HepG2 (cell line): ENCODE measurements at regions not wholly inside any gene's neighbourhood (a gene's known extent, or its start where the extent isn't known, plus 50 kb on each side); places are given as distances from the start of the nearest gene placed in this dataset.

Experiments used
- ATAC-seq: fragments of 200-7000 bp; cut with Tn5 transposase; 3 replicates; pipeline ENCODE4 v1.9.1; 2020; ENCODE audit warnings: mild to moderate bottlenecking, moderate library complexity
- BruUV-seq: library from RNA; stranded (reverse); fragments of 400-500 nt; replicated peaks from 2 replicates; lab custom pipeline; 2021; lab: Mats Ljungman, UMichigan
- CTCF ChIA-PET: fragments of 300-600 bp; formaldehyde crosslinking; extraction: SDS; loops from one replicate; lab custom pipeline; 2021; ENCODE audit warnings: low total read pairs, inconsistent platforms, low intra/inter-chr PET ratio; lab: Yijun Ruan, JAX
- POLR2A ChIA-PET: fragments of 350-600 bp; sonication (Branson Sonifier 250); formaldehyde crosslinking; loops from one replicate; lab custom pipeline; 2020; ENCODE audit warnings: antibody characterized with exemption, inconsistent platforms; lab: Yijun Ruan, JAX
- DNase-seq: peaks from one replicate; pipeline ENCODE4 v3.0.0-alpha.2; 2015; ENCODE audit warnings: low spot score
- FAIRE-seq: peaks from 3 replicates; lab custom pipeline; 2011; peaks lifted over from hg19 to GRCh38; lab: Jason Lieb, UNC
- H2AFZ ChIP-seq: one replicate; pipeline ENCODE4 v1.6.1; 2011; ENCODE audit warnings: low read length, inconsistent platforms
- H3K27ac ChIP-seq: fragments of 300-600 bp; 3 replicates; pipeline ENCODE4 v1.8.0; 2011; ENCODE audit warnings: mixed run types, mild to moderate bottlenecking, mixed read lengths, low read length, inconsistent platforms; ENCODE audit not compliant: insufficient read depth; ENCODE audit errors: extremely low read length
- H3K27me3 ChIP-seq, 2 experiments: fragments of 200-600 bp in 1 of 2; 2 replicates in 1 of 2; 3 replicates in 1 of 2; pipeline versions ENCODE4 v1.6.0 to v1.8.0; 2011; ENCODE audit warnings: low read length in 2 of 2, mild to moderate bottlenecking in 2 of 2, moderate library complexity in 2 of 2, inconsistent platforms in 1 of 2; ENCODE audit not compliant: insufficient read depth in 2 of 2, control insufficient read depth in 1 of 2
- H3K36me3 ChIP-seq, 2 experiments: fragments of 200-600 bp in 1 of 2; replicated peaks in 1 of 2; 2 replicates in 1 of 2; 3 replicates in 1 of 2; pipeline versions ENCODE4 v1.5.1 to v1.8.0; 2011; ENCODE audit warnings: low read length in 2 of 2, inconsistent platforms in 1 of 2; ENCODE audit not compliant: insufficient read depth in 2 of 2, control insufficient read depth in 1 of 2
- H3K4me1 ChIP-seq: 2 replicates; pipeline ENCODE4 v1.5.1; 2012; ENCODE audit warnings: low read length, inconsistent platforms; ENCODE audit not compliant: insufficient read depth
- H3K4me2 ChIP-seq: 2 replicates; pipeline ENCODE4 v1.6.0; 2011; ENCODE audit warnings: low read depth, low read length, inconsistent platforms
- H3K4me3 ChIP-seq, 3 experiments: fragments of 200-600 bp in 1 of 3; sonication (generic), shearing (Covaris generic) in 1 of 3; replicated peaks in 1 of 3; 2 replicates each; pipeline ENCODE4 v1.5.1; 2011 to 2016; ENCODE audit warnings: low read length in 3 of 3, inconsistent platforms in 2 of 3, low read depth in 2 of 3, mild to moderate bottlenecking in 2 of 3, control low read depth in 1 of 3, mixed read lengths in 1 of 3; ENCODE audit not compliant: insufficient read depth in 1 of 3
- H3K79me2 ChIP-seq: one replicate; pipeline ENCODE4 v1.6.1; 2011; ENCODE audit warnings: low read length, inconsistent platforms; ENCODE audit not compliant: insufficient read depth
- H3K9ac ChIP-seq: 2 replicates; pipeline ENCODE4 v1.6.0; 2011; ENCODE audit warnings: mild to moderate bottlenecking, low read depth, low read length, inconsistent platforms; ENCODE audit not compliant: insufficient read depth
- H3K9me3 ChIP-seq: 2 replicates; pipeline ENCODE4 v1.5.1; 2012; ENCODE audit warnings: mild to moderate bottlenecking, low read length
- H4K20me1 ChIP-seq: 2 replicates; pipeline ENCODE4 v1.6.0; 2011; ENCODE audit warnings: inconsistent platforms, mild to moderate bottlenecking, low read length, moderate library complexity; ENCODE audit not compliant: insufficient read depth
- GZF1 ChIP-seq: sonication (generic); formaldehyde crosslinking; IDR thresholded peaks from 2 replicates; pipeline ENCODE4 v1.5.1; 2020; ENCODE audit warnings: mild to moderate bottlenecking, missing genetic modification reagents
- HCFC1 ChIP-seq: fragments of 150-350 bp; IDR thresholded peaks from 2 replicates; pipeline ENCODE4 v1.6.1; 2014; ENCODE audit warnings: low read depth, low read length
- JARID2 ChIP-seq: sonication (generic); formaldehyde crosslinking; IDR thresholded peaks from 2 replicates; pipeline ENCODE4 v1.8.1; 2023; ENCODE audit warnings: missing genetic modification reagents, inconsistent platforms; ENCODE audit not compliant: insufficient replicate concordance
- MEIS1 ChIP-seq: sonication (generic); formaldehyde crosslinking; IDR thresholded peaks from 2 replicates; pipeline ENCODE4 v1.9.0; 2021; ENCODE audit warnings: mild to moderate bottlenecking, missing genetic modification reagents, moderate library complexity, borderline replicate concordance
- MXI1 ChIP-seq: IDR thresholded peaks from 3 replicates; pipeline ENCODE4 v1.6.1; 2012; ENCODE audit warnings: low read depth, low read length, inconsistent platforms, borderline replicate concordance
- NRL ChIP-seq: sonication (generic); formaldehyde crosslinking; IDR thresholded peaks from 2 replicates; pipeline ENCODE4 v1.5.0; 2020; ENCODE audit warnings: missing genetic modification reagents, mild to moderate bottlenecking, moderate library complexity, borderline replicate concordance
- RXRB ChIP-seq: IDR thresholded peaks from 2 replicates; pipeline ENCODE4 v1.6.1; 2016; ENCODE audit warnings: borderline replicate concordance, missing genetic modification reagents, missing compliant biosample characterization
- SSRP1 ChIP-seq: IDR thresholded peaks from 2 replicates; pipeline ENCODE4 v1.6.1; 2016; ENCODE audit warnings: control low read depth
- SUZ12 ChIP-seq: fragments of 150-350 bp; IDR thresholded peaks from 2 replicates; pipeline ENCODE4 v1.6.1; 2014; ENCODE audit warnings: low read depth, low read length
- XRCC5 ChIP-seq: fragments of 200-400 bp; formaldehyde crosslinking; optimal IDR thresholded peaks from 2 replicates; pipeline ENCODE3; 2017; ENCODE audit warnings: mild to moderate bottlenecking, low read length
- ZSCAN29 ChIP-seq: sonication (generic); formaldehyde crosslinking; conservative IDR thresholded peaks from 2 replicates; pipeline ENCODE4 v1.4.0; 2020; ENCODE audit warnings: mild to moderate bottlenecking, missing genetic modification reagents
- WGBS: methylation state at CpG from one replicate; pipeline ENCODE4 v1.1.6; 2017; ENCODE audit warnings: low lambda C conversion rate; 5-methylcytosine and 5-hydroxymethylcytosine counted together
- in situ Hi-C: cut with HindIII; loops from 2 replicates; pipeline ENCODE4 v1.10.0; 2017; ENCODE audit warnings: low pct_unique_long_range_greater_than_20kb; ENCODE audit not compliant: extremely low pct_ligation_motif_present
- intact Hi-C: fragments of 100-400 bp; cut with micrococcal nuclease; formaldehyde crosslinking; loops from one replicate; pipeline ENCODE4 v1.10.0; 2022; ENCODE audit not compliant: unreplicated experiment
- TF ChIP-seq, protein P1 (sequence below): sonication (generic); formaldehyde crosslinking; IDR thresholded peaks from 2 replicates; pipeline ENCODE4 v1.9.0; 2021; ENCODE audit warnings: missing genetic modification reagents, borderline replicate concordance
- TF ChIP-seq, protein P2 (sequence below): sonication (generic); formaldehyde crosslinking; IDR thresholded peaks from 2 replicates; pipeline ENCODE4 v1.5.0; 2020; ENCODE audit warnings: mild to moderate bottlenecking, missing genetic modification reagents, borderline replicate concordance
- TF ChIP-seq, protein P3 (sequence below): sonication (generic); formaldehyde crosslinking; IDR thresholded peaks from 2 replicates; pipeline ENCODE4 v1.4.0; 2020; ENCODE audit warnings: missing genetic modification reagents, mild to moderate bottlenecking, borderline replicate concordance
- TF ChIP-seq, protein P4 (sequence below): sonication (generic); formaldehyde crosslinking; IDR thresholded peaks from 2 replicates; pipeline ENCODE4 v1.5.0; 2020; ENCODE audit warnings: missing genetic modification reagents

DNA sequence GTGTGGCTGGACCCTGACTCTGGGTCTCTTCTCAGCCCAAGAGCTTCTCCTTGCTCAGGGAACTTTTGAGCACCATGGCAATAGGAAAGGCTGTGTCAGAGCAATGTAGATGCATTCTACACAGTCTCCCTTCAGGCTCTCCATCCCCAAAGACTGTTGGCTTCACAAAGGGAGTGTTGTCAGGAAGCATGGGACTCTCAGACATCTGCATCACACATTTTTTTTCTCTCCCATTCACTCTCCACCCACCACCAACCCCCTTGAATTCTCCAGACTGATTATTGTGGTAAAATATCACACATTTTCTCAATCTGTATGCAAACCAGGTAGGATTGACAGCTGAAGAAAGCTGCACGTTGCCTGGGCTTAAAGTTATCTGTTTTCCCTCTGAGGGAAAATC, 105.4 kb upstream of the WARS2 start:
- BruUV-seq, result no TSS peak
- H2AFZ ChIP-seq, result no peak overlapping the region
- no peaks in the 10 kb centered on the region for H3K9me3 ChIP-seq
- DNase-seq, result no peak
- H3K9ac ChIP-seq, result no peak overlapping the region
- H3K27ac ChIP-seq, result no peak overlapping the region
- 42% methylated on average over 1 of the region's 1 CpG for WGBS
- no peaks in the 10 kb centered on the region for H3K36me3 ChIP-seq
- intact Hi-C loops (no loop called here), in situ Hi-C loops (no loop called here)
- no peaks in the 10 kb centered on the region for H3K79me2 ChIP-seq
- no peaks in the 10 kb centered on the region for H4K20me1 ChIP-seq
- no peaks in the 10 kb centered on the region for H3K27me3 ChIP-seq
- H3K4me1 ChIP-seq, result no peaks in the 10 kb centered on the region
- no peak overlapping the region for H3K4me3 ChIP-seq
- POLR2A ChIA-PET, result no interaction called here
- CTCF ChIA-PET, result no interaction called here
- no peak overlapping the region for H3K4me2 ChIP-seq
- FAIRE-seq, result no peak
- ATAC-seq, result no peak
- no peak for TF ChIP-seq MEIS1
- TF ChIP-seq, protein P1, sequence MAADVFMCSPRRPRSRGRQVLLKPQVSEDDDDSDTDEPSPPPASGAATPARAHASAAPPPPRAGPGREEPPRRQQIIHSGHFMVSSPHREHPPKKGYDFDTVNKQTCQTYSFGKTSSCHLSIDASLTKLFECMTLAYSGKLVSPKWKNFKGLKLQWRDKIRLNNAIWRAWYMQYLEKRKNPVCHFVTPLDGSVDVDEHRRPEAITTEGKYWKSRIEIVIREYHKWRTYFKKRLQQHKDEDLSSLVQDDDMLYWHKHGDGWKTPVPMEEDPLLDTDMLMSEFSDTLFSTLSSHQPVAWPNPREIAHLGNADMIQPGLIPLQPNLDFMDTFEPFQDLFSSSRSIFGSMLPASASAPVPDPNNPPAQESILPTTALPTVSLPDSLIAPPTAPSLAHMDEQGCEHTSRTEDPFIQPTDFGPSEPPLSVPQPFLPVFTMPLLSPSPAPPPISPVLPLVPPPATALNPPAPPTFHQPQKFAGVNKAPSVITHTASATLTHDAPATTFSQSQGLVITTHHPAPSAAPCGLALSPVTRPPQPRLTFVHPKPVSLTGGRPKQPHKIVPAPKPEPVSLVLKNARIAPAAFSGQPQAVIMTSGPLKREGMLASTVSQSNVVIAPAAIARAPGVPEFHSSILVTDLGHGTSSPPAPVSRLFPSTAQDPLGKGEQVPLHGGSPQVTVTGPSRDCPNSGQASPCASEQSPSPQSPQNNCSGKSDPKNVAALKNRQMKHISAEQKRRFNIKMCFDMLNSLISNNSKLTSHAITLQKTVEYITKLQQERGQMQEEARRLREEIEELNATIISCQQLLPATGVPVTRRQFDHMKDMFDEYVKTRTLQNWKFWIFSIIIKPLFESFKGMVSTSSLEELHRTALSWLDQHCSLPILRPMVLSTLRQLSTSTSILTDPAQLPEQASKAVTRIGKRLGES, result no peak
- TF ChIP-seq GZF1, result no peak
- TF ChIP-seq, protein P2, sequence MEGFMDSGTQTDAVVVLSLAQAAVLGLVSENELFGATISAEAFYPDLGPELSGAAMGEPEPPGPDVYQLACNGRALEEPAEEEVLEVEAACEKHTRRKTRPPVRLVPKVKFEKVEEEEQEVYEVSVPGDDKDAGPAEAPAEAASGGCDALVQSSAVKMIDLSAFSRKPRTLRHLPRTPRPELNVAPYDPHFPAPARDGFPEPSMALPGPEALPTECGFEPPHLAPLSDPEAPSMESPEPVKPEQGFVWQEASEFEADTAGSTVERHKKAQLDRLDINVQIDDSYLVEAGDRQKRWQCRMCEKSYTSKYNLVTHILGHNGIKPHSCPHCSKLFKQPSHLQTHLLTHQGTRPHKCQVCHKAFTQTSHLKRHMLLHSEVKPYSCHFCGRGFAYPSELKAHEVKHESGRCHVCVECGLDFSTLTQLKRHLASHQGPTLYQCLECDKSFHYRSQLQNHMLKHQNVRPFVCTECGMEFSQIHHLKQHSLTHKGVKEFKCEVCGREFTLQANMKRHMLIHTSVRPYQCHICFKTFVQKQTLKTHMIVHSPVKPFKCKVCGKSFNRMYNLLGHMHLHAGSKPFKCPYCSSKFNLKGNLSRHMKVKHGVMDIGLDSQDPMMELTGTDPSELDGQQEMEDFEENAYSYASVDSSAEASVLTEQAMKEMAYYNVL, result no peak
- TF ChIP-seq SSRP1 (CRISPR knock-in tag), result no peak
- no peak for TF ChIP-seq HCFC1
- TF ChIP-seq SUZ12, result no peak
- TF ChIP-seq RXRB, result no peak
- no peak for TF ChIP-seq XRCC5
- TF ChIP-seq, protein P3, sequence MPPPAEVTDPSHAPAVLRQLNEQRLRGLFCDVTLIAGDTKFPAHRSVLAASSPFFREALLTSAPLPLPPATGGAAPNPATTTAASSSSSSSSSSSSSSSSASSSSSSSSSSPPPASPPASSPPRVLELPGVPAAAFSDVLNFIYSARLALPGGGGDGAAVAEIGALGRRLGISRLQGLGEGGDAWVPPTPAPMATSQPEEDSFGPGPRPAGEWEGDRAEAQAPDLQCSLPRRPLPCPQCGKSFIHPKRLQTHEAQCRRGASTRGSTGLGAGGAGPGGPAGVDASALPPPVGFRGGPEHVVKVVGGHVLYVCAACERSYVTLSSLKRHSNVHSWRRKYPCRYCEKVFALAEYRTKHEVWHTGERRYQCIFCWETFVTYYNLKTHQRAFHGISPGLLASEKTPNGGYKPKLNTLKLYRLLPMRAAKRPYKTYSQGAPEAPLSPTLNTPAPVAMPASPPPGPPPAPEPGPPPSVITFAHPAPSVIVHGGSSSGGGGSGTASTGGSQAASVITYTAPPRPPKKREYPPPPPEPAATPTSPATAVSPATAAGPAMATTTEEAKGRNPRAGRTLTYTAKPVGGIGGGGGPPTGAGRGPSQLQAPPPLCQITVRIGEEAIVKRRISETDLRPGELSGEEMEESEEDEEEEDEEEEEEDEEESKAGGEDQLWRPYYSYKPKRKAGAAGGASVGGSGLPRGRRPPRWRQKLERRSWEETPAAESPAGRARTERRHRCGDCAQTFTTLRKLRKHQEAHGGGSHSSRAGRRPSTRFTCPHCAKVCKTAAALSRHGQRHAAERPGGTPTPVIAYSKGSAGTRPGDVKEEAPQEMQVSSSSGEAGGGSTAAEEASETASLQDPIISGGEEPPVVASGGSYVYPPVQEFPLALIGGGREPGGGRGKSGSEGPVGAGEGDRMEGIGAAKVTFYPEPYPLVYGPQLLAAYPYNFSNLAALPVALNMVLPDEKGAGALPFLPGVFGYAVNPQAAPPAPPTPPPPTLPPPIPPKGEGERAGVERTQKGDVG (CRISPR knock-in tag), result no peak
- TF ChIP-seq JARID2, result no peak
- no peak for TF ChIP-seq ZSCAN29 (CRISPR knock-in tag)
- TF ChIP-seq MXI1, result no peak
- TF ChIP-seq, protein P4, sequence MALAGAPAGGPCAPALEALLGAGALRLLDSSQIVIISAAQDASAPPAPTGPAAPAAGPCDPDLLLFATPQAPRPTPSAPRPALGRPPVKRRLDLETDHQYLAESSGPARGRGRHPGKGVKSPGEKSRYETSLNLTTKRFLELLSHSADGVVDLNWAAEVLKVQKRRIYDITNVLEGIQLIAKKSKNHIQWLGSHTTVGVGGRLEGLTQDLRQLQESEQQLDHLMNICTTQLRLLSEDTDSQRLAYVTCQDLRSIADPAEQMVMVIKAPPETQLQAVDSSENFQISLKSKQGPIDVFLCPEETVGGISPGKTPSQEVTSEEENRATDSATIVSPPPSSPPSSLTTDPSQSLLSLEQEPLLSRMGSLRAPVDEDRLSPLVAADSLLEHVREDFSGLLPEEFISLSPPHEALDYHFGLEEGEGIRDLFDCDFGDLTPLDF (CRISPR knock-in tag), result no peak
- TF ChIP-seq NRL, result no peak
